Fibroblast of skin of back (primary cell): ENCODE measurements at regions not wholly inside any gene's neighbourhood (a gene's known extent, or its start where the extent isn't known, plus 50 kb on each side); places are given as distances from the start of the nearest gene placed in this dataset.

Experiments
- DNase-seq: peaks from one replicate; pipeline ENCODE4 v3.0.0-alpha.2; 2013

DNA sequence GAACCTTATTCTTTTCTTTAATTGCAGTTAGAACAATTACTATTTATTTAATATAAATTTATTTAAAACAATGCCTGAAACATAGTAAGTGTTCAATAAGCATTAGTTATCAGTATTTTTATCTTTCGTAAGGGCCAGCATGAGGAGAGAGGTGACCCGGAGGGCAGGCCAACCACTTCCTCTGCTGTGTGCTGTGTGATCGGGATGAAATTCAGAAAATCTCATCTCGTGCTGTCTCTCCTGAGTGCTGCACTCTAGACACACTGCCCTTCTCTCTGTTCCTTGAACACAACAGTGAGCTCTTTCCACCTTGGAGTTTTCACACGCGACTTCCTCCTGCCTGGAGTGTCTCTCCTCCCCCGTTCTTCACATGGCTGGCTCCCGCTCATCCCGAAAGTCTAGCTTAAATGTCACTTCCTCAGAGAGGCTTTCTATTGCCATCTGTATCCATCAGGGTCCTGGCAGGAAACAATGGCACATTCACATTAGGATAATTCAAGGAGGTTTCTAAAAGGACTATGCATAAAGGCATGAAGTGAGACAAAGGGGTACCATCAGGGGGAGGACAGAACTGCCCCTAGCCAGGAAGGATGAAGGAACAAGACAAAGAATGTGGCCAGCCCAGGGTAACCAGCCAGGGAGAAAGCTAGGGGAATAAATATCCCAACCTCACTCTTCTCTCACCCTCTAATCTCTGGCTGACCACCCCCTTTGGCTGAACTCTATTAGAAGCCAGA lies 142.6 kb upstream of the GJB5 start:
- DNase-seq: no peak

DNA sequence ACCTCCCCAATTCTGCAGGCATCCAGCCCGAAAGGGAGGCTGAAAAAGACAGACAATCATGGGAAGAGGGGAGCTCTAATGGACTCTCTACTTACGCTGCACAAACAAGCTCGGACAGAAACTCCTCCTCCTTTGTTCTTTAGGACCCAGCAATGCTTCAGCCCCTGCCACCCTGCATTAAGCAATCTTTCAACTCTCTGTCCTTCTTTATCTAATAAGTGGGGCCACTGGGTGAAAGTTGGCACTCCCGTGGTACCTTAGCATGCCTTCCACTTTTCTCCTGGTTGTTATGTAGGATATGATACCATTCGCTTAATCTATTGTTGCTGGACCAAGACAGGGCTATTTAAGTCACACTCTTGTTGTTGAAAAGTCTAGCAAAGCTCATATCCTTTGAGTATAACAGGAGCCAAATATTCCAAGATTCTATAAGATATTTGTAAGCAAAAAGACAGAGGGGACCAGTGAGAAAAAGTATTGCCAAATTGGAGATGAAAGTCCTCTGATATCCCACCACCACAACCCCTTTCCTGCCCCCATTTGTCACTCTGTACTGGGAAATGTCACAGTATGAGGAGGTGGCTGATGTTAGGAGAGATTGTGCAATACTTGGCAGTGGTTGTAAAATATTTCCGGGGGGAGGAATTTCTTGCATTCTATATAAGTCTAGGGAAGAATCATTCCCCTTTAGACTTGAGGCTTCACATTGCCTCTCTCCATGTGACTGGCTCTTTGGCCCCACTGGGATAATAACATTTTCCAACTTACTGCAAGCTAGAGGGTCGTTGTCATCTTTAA lies 137.3 kb upstream of the GJB5 start:
- DNase-seq: no peak

DNA sequence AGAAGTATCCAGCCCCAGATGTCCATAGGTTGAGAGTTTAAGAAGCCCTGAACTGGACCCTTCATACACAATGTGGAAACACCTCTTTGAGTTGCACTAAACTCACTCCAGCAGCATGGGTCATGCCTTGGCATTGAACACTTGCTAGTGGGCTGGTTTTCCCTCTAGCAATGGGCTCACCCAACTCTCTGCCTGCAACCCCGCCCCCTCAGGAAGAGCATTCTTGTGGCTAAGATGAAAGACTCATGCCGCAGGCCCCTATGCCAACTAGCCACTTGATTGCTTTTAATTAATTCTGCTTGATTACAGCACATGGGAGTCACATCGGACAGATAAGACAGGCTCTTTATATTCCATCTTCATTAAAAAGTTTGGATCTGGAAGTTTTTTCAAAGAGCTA lies 136.5 kb upstream of the GJB5 start:
- no peak for DNase-seq

DNA sequence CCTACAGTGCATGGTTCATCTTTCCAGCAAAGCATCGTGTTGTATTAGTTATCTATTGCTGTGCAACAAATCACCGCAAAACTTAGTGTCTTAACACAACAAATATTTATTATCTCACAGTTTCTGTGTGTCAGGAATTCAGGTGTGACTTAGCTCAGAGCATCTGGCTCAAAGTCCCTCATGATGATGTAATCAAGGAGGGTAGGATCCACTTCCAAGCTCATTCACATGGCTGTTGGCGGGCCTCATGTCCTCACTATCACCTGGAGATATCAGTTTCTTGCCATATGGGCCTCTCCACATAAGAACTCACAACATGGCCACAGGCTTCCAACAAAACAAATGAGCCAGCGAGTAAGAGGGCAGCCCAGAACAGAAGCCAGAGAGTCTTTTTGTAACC lies 135.6 kb upstream of the GJB5 start:
- no peak for DNase-seq

DNA sequence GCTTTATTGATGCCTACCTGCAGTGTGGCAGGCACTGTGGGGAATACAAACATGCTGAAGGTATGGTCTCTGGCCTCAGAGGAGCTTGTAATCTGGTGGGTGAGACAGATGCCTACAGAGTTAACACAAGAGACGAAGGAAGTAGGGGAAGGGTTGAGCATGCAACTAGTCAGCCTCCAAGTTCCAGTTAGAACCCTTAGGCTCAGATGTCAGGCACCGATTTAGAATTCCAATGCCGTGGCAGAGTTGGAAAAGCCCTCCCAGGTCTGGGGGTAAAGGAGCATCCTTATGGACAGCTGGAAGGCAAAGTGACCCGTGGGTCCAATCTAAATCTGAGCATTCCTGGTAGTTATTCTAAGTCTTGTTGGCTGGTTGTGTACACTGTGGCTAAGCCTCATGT lies 132.9 kb upstream of the GJB5 start:
- DNase-seq: no peak

DNA sequence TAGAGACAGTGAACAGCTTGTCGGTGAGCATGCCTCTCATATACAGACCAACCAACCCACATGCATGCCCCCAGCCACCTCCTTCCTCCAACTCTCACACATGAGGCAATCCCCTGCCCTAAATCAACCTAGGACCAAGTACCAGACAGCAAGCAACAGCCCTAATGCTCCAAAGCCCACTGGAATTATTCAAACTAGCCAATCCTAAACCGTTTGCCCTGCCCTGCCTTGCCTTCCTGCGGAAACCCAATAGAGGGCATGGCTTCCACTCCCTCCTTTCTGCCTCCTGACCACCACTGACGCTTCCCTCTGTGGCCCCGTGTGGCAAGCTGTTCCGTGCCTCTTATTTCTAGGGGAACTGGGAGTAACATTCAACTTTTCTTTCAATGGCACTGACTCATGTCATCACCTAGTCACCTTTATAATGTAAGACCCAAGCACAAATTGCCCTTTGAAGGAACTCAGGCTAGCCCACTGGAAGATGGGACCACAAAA lies 129.3 kb upstream of the GJB5 start:
- DNase-seq: no peak

DNA sequence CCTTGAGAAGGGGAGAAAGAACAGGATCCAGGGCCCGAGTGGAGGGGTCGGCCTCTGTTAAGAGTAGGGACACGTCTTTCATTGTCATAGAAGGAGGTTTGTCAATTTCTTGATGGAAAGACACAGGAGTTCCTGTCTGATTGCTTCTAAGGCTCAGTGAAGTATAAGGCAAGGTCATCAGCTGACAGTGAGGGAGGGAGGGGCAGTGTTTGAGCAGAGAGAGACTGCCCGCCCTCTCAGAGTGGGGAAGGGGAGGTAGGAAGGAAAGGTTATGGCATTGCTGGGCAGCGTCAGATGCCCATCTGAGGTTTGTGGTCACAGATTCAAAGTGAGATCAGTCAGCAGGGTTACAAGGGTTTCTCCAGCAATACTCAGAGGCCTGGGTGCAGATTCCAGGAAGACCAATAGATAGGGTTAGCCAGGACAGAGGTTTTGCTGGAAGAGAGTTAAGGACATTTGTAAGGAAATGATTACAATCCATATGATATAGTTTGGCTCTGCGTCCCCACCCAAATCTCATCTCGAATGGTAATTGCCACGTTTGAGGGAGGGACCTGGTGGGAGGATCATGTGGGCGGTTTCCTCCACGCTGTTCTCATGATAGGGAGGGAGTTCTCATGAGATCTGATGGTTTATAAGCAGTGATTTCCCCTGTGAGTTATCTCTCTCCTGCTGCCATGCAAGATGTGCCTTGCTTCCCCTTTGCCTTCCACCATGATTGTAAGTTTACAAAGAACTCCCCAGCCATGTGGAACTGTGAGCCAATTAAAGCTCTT lies 127.2 kb upstream of the GJB5 start:
- DNase-seq: no peak

DNA sequence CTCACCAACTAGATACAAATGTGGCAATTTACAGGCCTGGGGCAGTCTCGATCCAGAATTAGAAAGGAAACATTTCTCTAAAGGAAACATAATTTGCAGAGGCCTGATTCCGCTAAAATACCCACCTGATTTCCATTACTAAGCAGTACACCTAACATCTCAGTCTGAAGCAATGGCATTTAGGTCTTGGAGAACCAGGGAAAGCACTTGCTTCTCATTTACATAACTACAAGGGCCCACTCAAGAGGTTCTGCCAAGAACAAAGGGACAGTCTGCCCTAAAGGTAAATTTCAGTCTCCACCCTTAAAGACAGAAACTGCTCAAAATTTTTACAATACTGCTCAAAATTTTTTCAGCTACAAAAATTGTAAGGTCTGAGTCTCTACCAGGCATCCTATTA lies 123.7 kb upstream of the GJB5 start:
- DNase-seq: no peak

DNA sequence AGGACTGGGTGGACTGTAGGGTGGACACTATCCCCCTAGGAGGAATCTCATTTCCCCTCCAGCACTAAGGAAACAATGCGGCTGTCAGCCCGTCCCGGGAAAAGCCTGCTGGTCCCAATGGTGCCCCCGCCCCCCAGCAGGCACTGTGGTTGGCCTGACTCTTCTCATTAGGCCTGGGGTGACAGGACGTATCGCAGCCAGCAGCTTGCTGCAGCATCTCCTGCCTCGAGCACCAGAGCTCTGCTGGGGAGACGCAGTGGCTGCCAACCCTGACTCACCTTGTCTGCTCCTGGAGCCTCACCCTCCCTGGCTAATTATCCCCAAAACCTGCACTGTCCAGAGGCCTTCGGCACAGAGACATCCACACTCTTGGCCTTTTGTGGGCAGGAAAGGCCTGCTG lies 115.1 kb upstream of the GJB5 start:
- no peak for DNase-seq

DNA sequence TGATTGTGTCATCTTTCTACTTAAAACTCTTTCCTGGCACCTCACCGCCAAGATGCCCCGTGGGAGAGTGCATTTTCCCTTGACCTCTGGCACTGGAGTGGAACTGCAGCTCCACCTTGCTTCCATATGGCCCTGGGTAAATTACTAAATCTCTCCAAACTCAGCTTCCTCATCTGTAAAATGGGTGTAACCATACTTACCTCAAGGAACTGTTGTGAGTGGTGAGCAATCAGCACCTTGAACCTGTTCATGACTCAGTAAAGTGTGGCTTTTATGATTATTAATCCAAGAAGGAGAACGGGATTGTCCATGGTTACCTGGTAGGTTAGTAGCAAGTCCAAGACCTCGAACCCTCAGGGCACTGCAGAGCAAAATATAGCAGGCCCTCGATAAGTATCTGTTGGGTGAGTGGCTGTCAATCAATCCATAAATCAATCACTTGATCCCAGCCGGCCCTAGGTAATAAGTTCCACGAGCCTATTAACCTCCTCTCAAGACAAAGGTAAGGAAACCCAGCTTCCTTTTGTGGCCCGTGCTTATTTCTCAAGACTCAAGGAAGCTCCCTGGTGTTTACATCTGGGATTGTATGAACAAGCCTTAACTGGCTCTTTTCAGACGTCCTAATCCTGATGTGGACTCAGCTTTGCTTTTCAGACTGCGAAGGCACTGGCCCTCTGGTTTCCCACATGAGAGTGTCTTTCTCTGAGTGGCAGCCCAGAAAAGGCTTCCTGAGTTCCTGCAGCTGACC lies 114.0 kb upstream of the GJB5 start:
- DNase-seq: no peak

DNA sequence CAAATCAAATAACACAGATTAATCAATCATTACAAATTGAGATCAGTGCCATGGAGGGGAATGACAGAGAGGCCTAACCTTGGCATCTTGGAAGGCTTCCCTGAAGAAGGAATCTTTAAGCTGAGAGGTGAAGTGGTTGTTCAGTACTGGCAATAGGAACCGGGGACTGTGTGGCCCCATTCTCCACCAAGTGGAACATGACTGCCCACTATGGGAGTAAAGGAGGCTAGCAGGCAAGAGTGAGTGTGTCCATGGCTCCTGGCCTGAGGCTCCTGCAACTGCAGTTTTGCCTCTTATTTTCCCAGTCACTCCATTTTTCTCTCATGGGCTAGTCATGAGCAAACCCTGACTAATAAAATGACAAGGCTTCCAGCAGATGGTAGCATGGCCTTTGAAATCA lies 112.2 kb upstream of the GJB5 start:
- no peak for DNase-seq

DNA sequence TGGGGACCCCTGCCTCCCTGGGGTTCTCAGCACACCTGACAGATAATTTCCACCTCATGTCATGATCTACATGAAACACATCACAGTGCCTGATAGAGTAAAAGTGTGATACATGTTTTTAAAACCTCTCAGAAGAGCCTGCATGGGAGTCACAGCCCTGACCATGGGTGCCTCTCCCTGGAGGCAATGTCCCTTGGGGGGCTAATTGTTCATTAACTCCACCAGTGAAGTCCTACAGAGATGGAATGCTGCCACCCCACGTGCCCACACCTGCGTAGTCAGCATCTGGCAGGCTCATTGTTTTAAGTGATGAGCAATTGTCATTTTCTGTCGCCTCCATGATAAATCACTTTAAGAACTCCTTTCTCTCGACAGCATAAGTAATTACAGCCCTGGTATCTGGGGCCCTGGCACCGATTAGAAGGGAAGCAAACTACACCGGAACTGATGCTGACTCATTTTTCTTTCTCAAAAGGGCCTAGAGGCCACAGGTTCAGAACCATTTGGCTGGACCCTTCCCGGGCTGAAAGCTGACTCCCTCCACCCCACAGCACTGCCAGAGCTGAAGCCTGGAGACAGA lies 109.6 kb upstream of the GJB5 start:
- no peak for DNase-seq

DNA sequence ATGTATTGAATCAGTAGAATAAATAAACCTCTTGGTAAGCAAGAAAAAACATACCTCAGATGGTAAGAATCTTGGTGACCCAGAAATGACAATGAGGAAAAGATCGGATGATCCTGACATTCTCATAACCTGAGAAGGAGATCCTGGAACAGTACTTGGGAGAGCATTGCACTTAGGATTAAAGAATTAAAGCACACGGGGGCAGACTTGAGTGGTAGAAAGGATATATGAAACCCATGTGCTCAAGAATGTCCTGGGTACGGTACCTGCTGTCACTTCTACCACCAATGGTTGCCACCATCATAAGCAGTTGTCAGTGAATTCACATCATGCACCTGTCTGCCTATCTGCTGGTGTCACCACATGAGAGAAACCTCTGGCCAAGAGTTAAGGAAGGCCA lies 108.9 kb upstream of the GJB5 start:
- DNase-seq: no peak

DNA sequence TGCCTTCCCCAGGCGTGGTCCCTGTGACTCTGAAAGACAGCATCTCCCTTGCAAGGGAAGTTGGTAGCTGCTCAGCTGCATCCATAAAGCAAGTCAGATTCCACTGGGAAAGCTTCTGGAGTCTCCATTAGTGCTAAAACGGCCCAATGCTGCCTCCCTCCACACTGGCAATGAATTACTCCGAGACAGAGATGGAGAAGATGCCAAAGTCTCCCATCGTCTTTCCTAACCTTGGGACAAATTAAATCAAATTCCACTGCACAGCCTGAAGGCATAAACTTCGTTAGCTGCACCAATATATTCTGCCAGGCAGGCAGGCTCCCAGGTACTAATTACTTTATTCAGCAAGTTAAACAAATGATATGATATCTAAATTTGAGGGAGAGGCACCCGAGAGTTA lies 106.3 kb upstream of the GJB5 start:
- no peak for DNase-seq

DNA sequence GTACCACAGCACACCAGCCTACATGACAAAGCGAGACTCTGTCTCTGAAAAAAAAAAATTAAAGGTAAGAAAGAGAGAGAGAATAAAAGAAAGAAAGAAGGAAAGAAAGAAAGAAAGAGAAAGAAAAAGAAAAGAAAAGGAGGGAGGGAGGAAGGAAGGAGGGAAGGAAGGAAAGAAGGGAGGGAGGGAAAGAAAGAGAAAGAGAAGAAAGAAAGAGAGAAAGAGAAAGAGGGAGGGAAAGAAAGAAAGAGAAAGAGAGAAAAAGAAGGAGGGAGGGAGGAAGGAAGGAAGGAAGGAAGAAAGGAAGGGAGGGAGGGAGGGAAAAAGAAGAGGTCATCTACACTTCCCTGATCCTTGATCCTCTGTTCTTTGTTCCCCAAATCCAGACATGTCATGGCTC lies 104.8 kb upstream of the GJB5 start:
- DNase-seq: no peak

DNA sequence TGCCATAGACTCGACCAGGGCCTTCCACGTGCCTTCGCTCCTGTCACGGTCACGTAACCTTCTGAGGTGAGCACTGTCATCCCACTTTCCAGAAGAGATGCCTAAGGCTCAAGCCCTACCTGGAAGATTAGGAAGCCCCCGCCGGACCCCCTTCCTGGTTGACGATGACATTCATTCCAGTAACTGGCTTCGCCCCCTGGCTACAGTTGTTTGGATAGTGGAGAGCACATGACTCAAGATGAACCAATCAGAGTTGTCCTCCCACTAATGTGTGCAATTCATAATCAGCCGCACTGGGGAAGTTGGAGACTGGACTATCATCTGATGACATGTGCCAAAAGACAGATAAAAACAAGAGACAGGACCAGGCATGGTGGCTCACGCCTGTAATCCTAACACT lies 104.0 kb upstream of the GJB5 start:
- DNase-seq: no peak

DNA sequence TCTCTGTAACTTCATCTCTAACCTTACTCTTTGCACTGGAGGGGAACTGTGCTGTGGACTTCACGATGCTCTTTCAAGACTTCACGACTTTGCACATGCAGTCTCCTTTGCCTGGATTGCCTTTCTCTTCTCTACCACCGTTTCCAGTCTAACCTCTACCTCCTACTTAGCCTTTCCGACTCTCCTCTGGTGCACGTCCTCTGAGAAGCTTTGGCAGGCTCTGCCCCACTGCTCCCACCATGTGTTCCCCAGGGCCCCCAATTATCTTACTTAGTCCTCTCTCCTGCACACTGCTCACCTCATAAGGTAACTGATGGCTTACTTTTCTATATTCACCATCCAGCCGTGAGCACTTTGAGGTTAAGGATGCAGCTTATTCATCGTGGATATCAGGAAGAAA lies 101.7 kb upstream of the GJB5 start:
- DNase-seq: no peak

DNA sequence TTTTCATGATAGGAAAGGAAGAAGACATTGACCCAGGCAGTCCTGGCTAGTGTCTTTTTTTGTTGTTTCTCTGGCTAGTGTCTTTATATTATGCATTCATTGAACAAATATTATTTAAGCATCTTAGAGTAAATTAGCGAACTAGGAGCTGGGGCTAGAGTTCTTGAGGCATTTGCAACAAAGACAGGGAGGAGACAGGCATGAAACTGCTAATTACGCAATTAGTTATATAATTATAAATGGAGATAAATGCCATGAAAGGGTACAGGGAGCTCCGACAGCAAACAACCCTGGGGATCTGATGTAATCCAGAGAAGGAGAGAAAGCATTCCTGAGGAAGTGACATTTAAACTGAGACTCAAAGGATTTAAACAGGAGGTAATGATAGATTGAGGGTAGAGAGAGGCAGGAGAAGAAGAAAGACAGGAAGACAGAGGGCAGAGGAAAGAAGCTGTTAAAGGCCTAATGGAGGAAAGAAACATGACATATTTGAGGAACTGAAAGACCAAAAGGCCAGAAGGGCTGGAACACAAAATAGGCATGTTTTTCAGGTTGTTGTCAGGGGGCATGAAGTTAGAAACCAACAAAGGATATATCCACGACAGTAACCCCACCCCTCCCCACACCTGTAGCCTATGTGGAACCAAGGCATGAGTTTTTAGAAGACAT lies 99.5 kb upstream of the GJB5 start:
- no peak for DNase-seq

DNA sequence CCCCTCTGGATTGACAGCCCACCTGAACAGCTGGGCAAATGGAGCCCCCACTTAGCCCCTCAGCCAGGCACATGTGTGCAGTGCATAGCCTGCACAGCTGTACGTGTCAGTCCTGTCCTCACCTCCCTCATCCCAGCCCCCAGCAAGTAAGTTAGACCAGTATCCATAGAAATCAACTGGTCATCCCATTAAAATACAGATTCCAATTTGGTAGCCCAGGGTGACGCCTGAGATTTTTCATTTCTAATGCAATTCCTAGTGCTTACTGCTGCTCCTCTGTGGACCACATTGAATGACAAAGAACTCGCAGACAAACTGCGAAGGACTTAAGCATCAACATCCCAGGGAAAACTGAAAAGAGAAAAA lies 99.0 kb upstream of the GJB5 start:
- no peak for DNase-seq

DNA sequence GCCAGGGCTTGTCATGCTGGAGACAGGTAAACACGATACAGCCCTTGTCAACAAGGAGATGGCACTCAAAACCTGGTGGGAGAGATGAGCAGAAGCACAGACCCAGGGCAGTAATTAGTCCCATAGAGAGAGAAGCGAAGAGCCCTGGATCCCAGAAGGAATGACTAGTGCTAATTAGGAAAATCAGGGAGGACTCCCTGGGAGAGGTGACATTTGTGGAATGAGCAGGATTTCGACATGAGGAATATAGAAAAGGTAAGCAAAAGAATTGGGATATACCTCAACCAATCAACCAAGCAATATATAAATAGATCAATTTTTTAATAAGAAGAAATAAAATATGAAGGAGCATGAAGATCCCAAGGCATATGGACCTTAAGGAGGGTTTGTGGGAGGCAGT lies 98.5 kb upstream of the GJB5 start:
- no peak for DNase-seq

DNA sequence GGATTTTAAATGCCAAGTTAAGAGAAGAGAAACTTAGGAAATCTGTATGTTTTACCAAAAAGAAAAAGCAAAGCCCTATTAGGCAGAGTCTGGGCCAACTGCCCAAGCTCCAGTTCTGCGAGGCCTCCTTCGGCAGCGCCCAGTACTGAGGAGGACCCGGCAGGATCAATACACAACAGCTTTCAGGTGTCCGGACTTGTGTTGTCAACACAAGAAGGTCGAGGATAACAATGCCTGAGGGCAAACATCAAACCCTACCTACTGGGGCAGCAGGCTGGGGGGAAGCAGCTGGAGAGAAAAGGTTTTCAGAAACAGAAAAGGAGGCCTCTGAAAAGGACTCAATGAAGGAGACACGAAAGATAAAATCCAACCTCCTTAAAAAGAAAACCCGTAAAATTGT lies 98.1 kb upstream of the GJB5 start:
- DNase-seq: no peak

DNA sequence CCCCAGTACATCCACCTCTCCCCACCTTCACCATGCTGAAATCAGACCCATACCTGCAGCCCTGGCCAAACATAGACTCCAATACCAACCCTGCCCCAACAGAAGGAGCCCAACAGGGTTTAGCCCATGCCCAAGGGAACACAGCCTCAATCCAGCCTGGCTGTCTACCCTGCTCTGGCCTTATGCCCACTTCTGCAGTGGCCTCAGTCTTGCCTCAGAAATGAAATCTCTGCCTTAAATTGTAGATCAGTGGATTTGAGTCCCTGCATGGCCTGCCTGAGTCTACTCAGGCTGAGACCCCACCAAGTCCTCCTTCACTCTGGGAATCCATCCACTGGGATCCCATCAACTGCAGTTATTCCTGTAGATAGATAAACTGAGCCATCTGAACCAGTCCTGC lies 97.6 kb upstream of the GJB5 start:
- DNase-seq: no peak
